A549 (cell line): ENCODE measurements at regions not wholly inside any gene's neighbourhood (a gene's known extent, or its start where the extent isn't known, plus 50 kb on each side); places are given as distances from the start of the nearest gene placed in this dataset.

Source experiments
- ATAC-seq, 2 experiments: fragments of 200-7000 bp in 1 of 2; fragments of >200 bp in 1 of 2; cut with Nextera tagmentation in 1 of 2; cut with Tn5 transposase in 1 of 2; 3 replicates each; pipeline versions ENCODE4 v1.8.0 to v1.9.1; 2018 to 2020; ENCODE audit warnings: mild to moderate bottlenecking in 1 of 2, moderate library complexity in 1 of 2
- CTCF ChIA-PET: fragments of 300-600 bp; sonication (Branson Sonifier 250); formaldehyde crosslinking; extraction: SDS; loops from one replicate; lab custom pipeline; 2021; ENCODE audit warnings: antibody characterized with exemption, inconsistent platforms; lab: Yijun Ruan, JAX
- POLR2A ChIA-PET: fragments of 350-600 bp; formaldehyde crosslinking; extraction: SDS; loops from one replicate; lab custom pipeline; 2021; ENCODE audit warnings: antibody characterized with exemption, inconsistent platforms; lab: Yijun Ruan, JAX
- DNase-seq, 2 experiments: peaks; one replicate each; pipeline versions ENCODE4 v3.0.0 to v3.0.0-alpha.2; 2011 to 2016; ENCODE audit warnings: low read depth in 1 of 2, low spot score in 1 of 2
- FAIRE-seq: peaks from 2 replicates; lab custom pipeline; 2011; peaks lifted over from hg19 to GRCh38; lab: Jason Lieb, UNC
- H3K27ac ChIP-seq, 2 experiments: fragments of >200 bp; sonication (Bioruptor Twin); formaldehyde crosslinking; 3 replicates each; pipeline ENCODE4 v1.5.1; 2016 to 2017
- H3K4me1 ChIP-seq: fragments of >200 bp; sonication (Bioruptor Twin); formaldehyde crosslinking; 3 replicates; pipeline ENCODE4 v1.6.1; 2016
- H3K4me2 ChIP-seq: fragments of >200 bp; sonication (Bioruptor Twin); formaldehyde crosslinking; 3 replicates; pipeline ENCODE4 v1.6.1; 2016
- H3K4me3 ChIP-seq: fragments of >200 bp; sonication (Bioruptor Twin); formaldehyde crosslinking; 3 replicates; pipeline ENCODE4 v1.5.1; 2016
- H3K9me3 ChIP-seq: fragments of >200 bp; sonication (Bioruptor Twin); formaldehyde crosslinking; 3 replicates; pipeline ENCODE4 v1.6.1; 2016
- CHD4 ChIP-seq: fragments of 200-600 bp; sonication (generic); IDR thresholded peaks from 2 replicates; pipeline ENCODE4 v1.6.1; 2016; ENCODE audit warnings: antibody characterized with exemption, mild to moderate bottlenecking, borderline replicate concordance
- EHF ChIP-seq: fragments of 250-450 bp; sonication (Bioruptor Pico); IDR thresholded peaks from 2 replicates; pipeline ENCODE4 v1.5.0; 2020; ENCODE audit warnings: mild to moderate bottlenecking
- EP300 ChIP-seq, 2 experiments: fragments of >200 bp; sonication (Bioruptor Twin); formaldehyde crosslinking; IDR thresholded peaks; 2 replicates in 1 of 2; 3 replicates in 1 of 2; pipeline ENCODE4 v1.6.1; 2016 to 2017
- FOXS1 ChIP-seq: fragments of 250-450 bp; sonication (Bioruptor Pico); IDR thresholded peaks from 2 replicates; pipeline ENCODE4 v1.5.0; 2020; ENCODE audit warnings: mild to moderate bottlenecking, moderate library complexity
- JUN ChIP-seq, 2 experiments: fragments of >200 bp; sonication (Bioruptor Twin); formaldehyde crosslinking; IDR thresholded peaks; 2 replicates in 1 of 2; 3 replicates in 1 of 2; pipeline ENCODE4 v1.6.1; 2016 to 2017
- KDM1A ChIP-seq: fragments of 200-600 bp; sonication (generic); IDR thresholded peaks from 2 replicates; pipeline ENCODE4 v1.6.1; 2016; ENCODE audit warnings: low read depth, mild to moderate bottlenecking
- KDM5A ChIP-seq: fragments of 200-600 bp; sonication (generic); IDR thresholded peaks from 2 replicates; pipeline ENCODE4 v1.6.1; 2016; ENCODE audit warnings: antibody characterized with exemption, mild to moderate bottlenecking
- POLR2A ChIP-seq: IDR thresholded peaks from 2 replicates; pipeline ENCODE4 v1.6.1; 2012; ENCODE audit warnings: mild to moderate bottlenecking, low read length
- RAD21 ChIP-seq, 2 experiments: fragments of >200 bp in 1 of 2; sonication (Bioruptor Twin) in 1 of 2; formaldehyde crosslinking in 1 of 2; IDR thresholded peaks in 1 of 2; conservative IDR thresholded peaks in 1 of 2; 2 replicates in 1 of 2; 3 replicates in 1 of 2; pipeline ENCODE4 v1.6.1; 2012 to 2018; ENCODE audit warnings: inconsistent platforms in 1 of 2
- RNF2 ChIP-seq: fragments of 200-600 bp; sonication (generic); IDR thresholded peaks from 2 replicates; pipeline ENCODE4 v1.6.1; 2016; ENCODE audit warnings: low read depth, mild to moderate bottlenecking, antibody characterized with exemption, moderate library complexity, borderline replicate concordance
- SMC3 ChIP-seq: fragments of >200 bp; sonication (Bioruptor Twin); formaldehyde crosslinking; IDR thresholded peaks from 3 replicates; pipeline ENCODE4 v1.6.1; 2018; ENCODE audit warnings: inconsistent platforms
- ZC3H11A ChIP-seq: fragments of 450-650 bp; IDR thresholded peaks from 2 replicates; pipeline ENCODE4 v1.6.1; 2014; ENCODE audit warnings: antibody characterized with exemption, mild to moderate bottlenecking
- ZSCAN20 ChIP-seq: fragments of 250-450 bp; sonication (Bioruptor Pico); IDR thresholded peaks from 2 replicates; pipeline ENCODE4 v1.8.0; 2022; ENCODE audit warnings: mild to moderate bottlenecking, moderate library complexity
- WGBS: methylation state at CpG from one replicate; pipeline ENCODE4 v1.1.6; 2017; ENCODE audit errors: missing lambda C conversion rate; 5-methylcytosine and 5-hydroxymethylcytosine counted together
- TF ChIP-seq, protein P1 (sequence below): fragments of 250-450 bp; sonication (Bioruptor Pico); IDR thresholded peaks from 2 replicates; pipeline ENCODE4 v1.5.0; 2021; ENCODE audit warnings: mild to moderate bottlenecking, moderate library complexity, borderline replicate concordance
- TF ChIP-seq, protein P2 (sequence below): fragments of 250-450 bp; sonication (Bioruptor Pico); IDR thresholded peaks from 2 replicates; pipeline ENCODE4 v1.5.0; 2020; ENCODE audit warnings: low read depth, mild to moderate bottlenecking, moderate library complexity

DNA sequence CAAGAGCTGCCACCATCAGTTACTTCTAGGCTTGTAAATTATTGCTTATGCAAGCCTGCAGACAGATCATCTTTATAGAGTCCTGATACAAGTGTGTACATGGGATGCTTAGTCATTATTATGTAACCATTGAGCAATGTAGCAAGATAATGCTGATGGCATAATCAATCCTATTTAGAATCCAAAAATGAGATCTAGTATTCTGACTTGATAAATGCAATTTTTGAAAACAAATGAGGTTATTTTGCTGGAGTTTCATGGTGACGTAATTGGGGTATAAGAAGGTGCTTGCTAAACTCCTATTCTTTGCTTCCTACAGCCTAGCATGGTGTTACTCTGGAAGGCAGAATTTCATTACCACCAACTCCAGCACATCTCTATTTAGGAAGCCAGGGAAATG, 801.7 kb upstream of the PRMT6 start:
- Histone ChIP-seq H3K9me3 (no peaks in the 10 kb centered on the region), H3K4me1 (no peaks in the 10 kb centered on the region), H3K4me3 (no peak overlapping the region), H3K4me2 (no peak overlapping the region), H3K27ac (no peak overlapping the region)
- FAIRE-seq (no peak), ATAC-seq (no peak), DNase-seq (no peak)
- ChIA-PET POLR2A (no interaction called here), CTCF (no interaction called here)
- WGBS, result 0% methylated on average over 1 of the region's 1 CpG
- TF ChIP-seq, protein P1, sequence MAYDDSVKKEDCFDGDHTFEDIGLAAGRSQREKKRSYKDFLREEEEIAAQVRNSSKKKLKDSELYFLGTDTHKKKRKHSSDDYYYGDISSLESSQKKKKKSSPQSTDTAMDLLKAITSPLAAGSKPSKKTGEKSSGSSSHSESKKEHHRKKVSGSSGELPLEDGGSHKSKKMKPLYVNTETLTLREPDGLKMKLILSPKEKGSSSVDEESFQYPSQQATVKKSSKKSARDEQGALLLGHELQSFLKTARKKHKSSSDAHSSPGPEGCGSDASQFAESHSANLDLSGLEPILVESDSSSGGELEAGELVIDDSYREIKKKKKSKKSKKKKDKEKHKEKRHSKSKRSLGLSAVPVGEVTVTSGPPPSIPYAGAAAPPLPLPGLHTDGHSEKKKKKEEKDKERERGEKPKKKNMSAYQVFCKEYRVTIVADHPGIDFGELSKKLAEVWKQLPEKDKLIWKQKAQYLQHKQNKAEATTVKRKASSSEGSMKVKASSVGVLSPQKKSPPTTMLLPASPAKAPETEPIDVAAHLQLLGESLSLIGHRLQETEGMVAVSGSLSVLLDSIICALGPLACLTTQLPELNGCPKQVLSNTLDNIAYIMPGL, result no peak
- no peak for TF ChIP-seq RNF2
- no peak for TF ChIP-seq ZC3H11A
- TF ChIP-seq POLR2A, result no peak
- no peak for TF ChIP-seq EP300 (IDR thresholded peaks at IDR 0.05)
- no peak for TF ChIP-seq JUN (IDR thresholded peaks at IDR 0.05)
- TF ChIP-seq FOXS1 (CRISPR knock-in tag), result no peak

DNA sequence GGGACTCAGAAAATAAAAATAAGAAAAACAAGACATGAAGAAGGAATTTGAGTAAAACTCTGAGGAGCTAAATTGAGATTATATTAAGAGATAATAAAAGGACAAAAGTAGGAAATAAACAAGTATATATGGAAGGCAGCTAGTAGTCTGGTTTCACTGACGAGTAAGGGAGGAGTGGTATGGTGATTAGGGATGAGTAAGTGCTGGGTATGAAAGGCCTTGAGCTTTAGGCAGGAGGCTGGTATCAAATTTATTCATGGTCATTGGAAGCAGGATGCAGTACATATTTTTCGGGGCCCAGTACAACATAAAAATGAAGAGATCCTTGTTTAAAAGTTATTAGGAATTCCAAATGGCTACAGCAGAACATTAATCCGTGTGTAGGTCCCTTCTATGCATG, 789.7 kb upstream of the PRMT6 start:
- no peak for ATAC-seq
- H3K9me3 ChIP-seq, result no peaks in the 10 kb centered on the region
- no peak for TF ChIP-seq CHD4
- TF ChIP-seq, all 56 proteins: peak for 0
- DNase-seq (no peak), FAIRE-seq (no peak)
- CTCF ChIA-PET, result no interaction called here
- POLR2A ChIA-PET, result no interaction called here
- 0% methylated on average over 3 of the region's 3 CpGs for whole genome bisulfite sequencing
- no peaks in the 10 kb centered on the region for H3K4me1 ChIP-seq
- no peak overlapping the region for H3K4me3 ChIP-seq
- no peak overlapping the region for H3K27ac ChIP-seq
- no peak overlapping the region for H3K4me2 ChIP-seq

DNA sequence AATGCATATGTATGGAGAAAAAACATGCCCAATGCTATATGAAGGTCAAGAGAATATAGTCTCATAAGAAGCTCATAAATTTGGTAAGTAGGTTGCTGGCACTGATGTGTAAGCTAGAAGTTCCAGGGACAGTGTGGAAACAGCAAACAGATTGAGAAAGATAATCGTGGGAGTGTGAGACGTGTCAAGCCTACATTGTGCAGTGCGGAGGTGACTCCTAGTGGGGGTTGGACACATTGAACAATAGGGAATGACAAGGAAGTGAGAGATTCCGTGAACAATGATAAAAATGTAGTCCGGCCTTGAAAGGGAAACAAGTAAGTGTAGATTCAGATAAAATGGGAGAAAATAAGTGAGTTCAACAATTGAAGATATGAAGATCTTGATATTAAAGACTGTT, 788.4 kb upstream of the PRMT6 start:
- Histone ChIP-seq H3K4me1 (no peaks in the 10 kb centered on the region), H3K27ac (no peak overlapping the region), H3K4me2 (no peak overlapping the region), H3K9me3 (no peaks in the 10 kb centered on the region), H3K4me3 (no peak overlapping the region)
- POLR2A ChIA-PET, result no interaction called here
- 4% methylated on average over 5 of the region's 5 CpGs for WGBS
- CTCF ChIA-PET, result no interaction called here
- FAIRE-seq (no peak), DNase-seq (peak in 1 of 2 experiments; percentile 1), ATAC-seq (no peak)
- TF ChIP-seq SMC3 (no peak), RAD21 (conservative IDR thresholded peaks at IDR 0.05 in 1 of 2, IDR thresholded peaks at IDR 0.05 in 1 of 2) (0 out of 5 replicates have a peak, but pooled peaks of 1 of the 2 experiments have one; percentile 3)

DNA sequence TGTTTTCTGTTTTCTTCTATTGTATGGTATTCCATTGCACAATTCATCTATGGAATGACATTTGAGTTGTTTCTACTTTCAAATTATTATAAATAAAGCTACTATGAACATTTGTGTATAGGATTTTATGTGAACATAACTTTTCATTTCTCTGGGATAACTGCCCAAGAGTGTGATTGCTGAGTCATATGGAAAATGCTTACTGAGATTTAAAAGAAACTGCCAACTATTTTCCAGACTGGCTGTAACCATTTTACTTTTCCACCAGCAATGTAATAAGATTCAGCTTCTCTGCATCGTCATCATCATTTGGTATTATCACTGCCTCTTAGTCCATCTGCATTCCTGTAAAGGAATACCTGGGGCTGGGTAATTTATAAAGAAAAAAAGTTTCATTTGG, 779.6 kb upstream of the PRMT6 start:
- no peak for ATAC-seq
- Histone ChIP-seq H3K27ac (no peak overlapping the region), H3K9me3 (no peaks in the 10 kb centered on the region), H3K4me1 (no peaks in the 10 kb centered on the region), H3K4me2 (no peak overlapping the region), H3K4me3 (no peak overlapping the region)
- FAIRE-seq, result no peak
- ChIA-PET POLR2A (no interaction called here), CTCF (no interaction called here)
- DNase-seq, result no peak
- 0% methylated on average over 1 of the region's 1 CpG for WGBS
- TF ChIP-seq KDM1A (no peak), EHF (CRISPR knock-in tag) (no peak), KDM5A (no peak), RAD21 (conservative IDR thresholded peaks at IDR 0.05 in 1 of 2, IDR thresholded peaks at IDR 0.05 in 1 of 2) (no peak), ZSCAN20 (CRISPR knock-in tag) (no peak), EP300 (IDR thresholded peaks at IDR 0.05) (no peak)
- TF ChIP-seq, protein P2, sequence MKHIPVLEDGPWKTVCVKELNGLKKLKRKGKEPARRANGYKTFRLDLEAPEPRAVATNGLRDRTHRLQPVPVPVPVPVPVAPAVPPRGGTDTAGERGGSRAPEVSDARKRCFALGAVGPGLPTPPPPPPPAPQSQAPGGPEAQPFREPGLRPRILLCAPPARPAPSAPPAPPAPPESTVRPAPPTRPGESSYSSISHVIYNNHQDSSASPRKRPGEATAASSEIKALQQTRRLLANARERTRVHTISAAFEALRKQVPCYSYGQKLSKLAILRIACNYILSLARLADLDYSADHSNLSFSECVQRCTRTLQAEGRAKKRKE (CRISPR knock-in tag), result no peak
- TF ChIP-seq, protein P1, result no peak
